Stimulated activated naive CD8-positive, alpha-beta T cell treated with anti-CD3 and anti-CD28 coated beads, Interleukin-15, Interleukin-2, amounts not matched to agents 100 ng/mL and 50 ng/mL, for 24 hours (primary cell): ENCODE measurements at regions not wholly inside any gene's neighbourhood (a gene's known extent, or its start where the extent isn't known, plus 50 kb on each side); places are given as distances from the start of the nearest gene placed in this dataset.

Source experiments
- H3K27ac Mint-ChIP-seq: one replicate; pipeline ENCODE4 v1.8.0; 2021; ENCODE audit warnings: mild to moderate bottlenecking, mixed read lengths
- H3K27me3 Mint-ChIP-seq: one replicate; pipeline ENCODE4 v1.8.0; 2021; ENCODE audit warnings: mixed read lengths
- H3K36me3 Mint-ChIP-seq: one replicate; pipeline ENCODE4 v1.8.0; 2021; ENCODE audit warnings: low read depth, mixed read lengths
- H3K4me1 Mint-ChIP-seq: one replicate; pipeline ENCODE4 v1.8.0; 2021; ENCODE audit warnings: low read depth, mixed read lengths
- H3K4me3 Mint-ChIP-seq: one replicate; pipeline ENCODE4 v1.8.0; 2021; ENCODE audit warnings: mild to moderate bottlenecking, mixed read lengths
- H3K9me3 Mint-ChIP-seq: one replicate; pipeline ENCODE4 v1.8.0; 2021; ENCODE audit warnings: mixed read lengths

GRCh38 chr1:30323352-30323751, 400.0 kb downstream of the MATN1 start:
- no peaks in the 10 kb centered on the region for H3K4me1 Mint-ChIP-seq
- H3K27me3 Mint-ChIP-seq = peaks cover 16% of the 10 kb centered on the region
- no peaks in the 10 kb centered on the region for H3K36me3 Mint-ChIP-seq
- no peak overlapping the region for H3K27ac Mint-ChIP-seq
- no peaks in the 10 kb centered on the region for H3K9me3 Mint-ChIP-seq
- H3K4me3 Mint-ChIP-seq = no peak overlapping the region

GRCh38 chr1:30322859-30323257, 400.5 kb downstream of the MATN1 start:
- Mint-ChIP-seq H3K36me3 (no peaks in the 10 kb centered on the region), H3K27ac (no peak overlapping the region), H3K27me3 (peaks cover 17% of the 10 kb centered on the region), H3K9me3 (no peaks in the 10 kb centered on the region), H3K4me1 (no peaks in the 10 kb centered on the region), H3K4me3 (no peak overlapping the region)

GRCh38 chr1:30321996-30322858, 401.2 kb downstream of the MATN1 start:
- no peaks in the 10 kb centered on the region for H3K9me3 Mint-ChIP-seq
- no peak overlapping the region for H3K4me3 Mint-ChIP-seq

GRCh38 chr1:30321246-30321910, 402.0 kb downstream of the MATN1 start:
- Mint-ChIP-seq H3K27ac (no peak overlapping the region), H3K27me3 (peaks cover 21% of the 10 kb centered on the region), H3K36me3 (no peaks in the 10 kb centered on the region), H3K4me3 (no peak overlapping the region), H3K4me1 (no peaks in the 10 kb centered on the region), H3K9me3 (no peaks in the 10 kb centered on the region)

More at GRCh38 chr1:30321996-30322858, 401.2 kb downstream of the MATN1 start:
- no peaks in the 10 kb centered on the region for H3K36me3 Mint-ChIP-seq
- no peaks in the 10 kb centered on the region for H3K4me1 Mint-ChIP-seq
- no peak overlapping the region for H3K27ac Mint-ChIP-seq
- H3K27me3 Mint-ChIP-seq = peaks cover 21% of the 10 kb centered on the region

- Mint-ChIP-seq H3K4me1 (no peaks in the 10 kb centered on the region), H3K36me3 (no peaks in the 10 kb centered on the region), H3K27me3 (peaks cover 21% of the 10 kb centered on the region), H3K4me3 (no peak overlapping the region), H3K27ac (no peak overlapping the region), H3K9me3 (no peaks in the 10 kb centered on the region)
Observed at GRCh38 chr1:30320581-30320890, 402.8 kb downstream of the MATN1 start.

- Mint-ChIP-seq H3K4me3 (no peak overlapping the region), H3K4me1 (no peaks in the 10 kb centered on the region), H3K9me3 (no peaks in the 10 kb centered on the region), H3K27me3 (peaks cover 21% of the 10 kb centered on the region), H3K27ac (no peak overlapping the region), H3K36me3 (no peaks in the 10 kb centered on the region)
Observed at GRCh38 chr1:30319765-30320580, 403.4 kb downstream of the MATN1 start.

GRCh38 chr1:30318864-30319718, 404.3 kb downstream of the MATN1 start:
- H3K4me1 Mint-ChIP-seq = no peaks in the 10 kb centered on the region
- H3K36me3 Mint-ChIP-seq = no peaks in the 10 kb centered on the region
- H3K27me3 Mint-ChIP-seq = peaks cover 21% of the 10 kb centered on the region
- no peak overlapping the region for H3K27ac Mint-ChIP-seq
- H3K9me3 Mint-ChIP-seq = no peaks in the 10 kb centered on the region
- no peak overlapping the region for H3K4me3 Mint-ChIP-seq

- H3K4me1 Mint-ChIP-seq = no peaks in the 10 kb centered on the region
- H3K27ac Mint-ChIP-seq = no peak overlapping the region
- H3K36me3 Mint-ChIP-seq = no peaks in the 10 kb centered on the region
- H3K4me3 Mint-ChIP-seq = no peak overlapping the region
- no peaks in the 10 kb centered on the region for H3K9me3 Mint-ChIP-seq
- peaks cover 21% of the 10 kb centered on the region for H3K27me3 Mint-ChIP-seq
Observed at GRCh38 chr1:30318413-30318812, 405.0 kb downstream of the MATN1 start.

- H3K4me3 Mint-ChIP-seq = no peak overlapping the region
- no peak overlapping the region for H3K27ac Mint-ChIP-seq
- no peaks in the 10 kb centered on the region for H3K36me3 Mint-ChIP-seq
- H3K27me3 Mint-ChIP-seq = peaks cover 16% of the 10 kb centered on the region
- H3K9me3 Mint-ChIP-seq = no peaks in the 10 kb centered on the region
- no peaks in the 10 kb centered on the region for H3K4me1 Mint-ChIP-seq
Observed at GRCh38 chr1:30317921-30318320, 405.5 kb downstream of the MATN1 start.

GRCh38 chr1:30316056-30316455, 407.3 kb downstream of the MATN1 start:
- H3K27ac Mint-ChIP-seq = no peak overlapping the region
- H3K4me3 Mint-ChIP-seq = no peak overlapping the region
- no peaks in the 10 kb centered on the region for H3K9me3 Mint-ChIP-seq
- H3K36me3 Mint-ChIP-seq = no peaks in the 10 kb centered on the region
- H3K27me3 Mint-ChIP-seq = peaks cover 15% of the 10 kb centered on the region
- H3K4me1 Mint-ChIP-seq = no peaks in the 10 kb centered on the region

GRCh38 chr1:30315185-30315960, 408.0 kb downstream of the MATN1 start:
- Mint-ChIP-seq H3K36me3 (no peaks in the 10 kb centered on the region), H3K27ac (no peak overlapping the region), H3K4me1 (no peaks in the 10 kb centered on the region), H3K27me3 (peaks cover 16% of the 10 kb centered on the region), H3K9me3 (no peaks in the 10 kb centered on the region), H3K4me3 (no peak overlapping the region)

- H3K4me3 Mint-ChIP-seq = no peak overlapping the region
- no peaks in the 10 kb centered on the region for H3K36me3 Mint-ChIP-seq
- H3K9me3 Mint-ChIP-seq = no peaks in the 10 kb centered on the region
- H3K27ac Mint-ChIP-seq = no peak overlapping the region
- no peaks in the 10 kb centered on the region for H3K4me1 Mint-ChIP-seq
- peaks cover 14% of the 10 kb centered on the region for H3K27me3 Mint-ChIP-seq
Observed at GRCh38 chr1:30314591-30314990, 408.8 kb downstream of the MATN1 start.

- H3K9me3 Mint-ChIP-seq = no peaks in the 10 kb centered on the region
- H3K4me1 Mint-ChIP-seq = no peaks in the 10 kb centered on the region
- peaks cover 16% of the 10 kb centered on the region for H3K27me3 Mint-ChIP-seq
Observed at GRCh38 chr1:30313584-30313983, 409.8 kb downstream of the MATN1 start.

GRCh38 chr1:30313176-30313575, 410.2 kb downstream of the MATN1 start:
- H3K27me3 Mint-ChIP-seq = peaks cover 20% of the 10 kb centered on the region
- H3K4me1 Mint-ChIP-seq = no peaks in the 10 kb centered on the region
- no peak overlapping the region for H3K27ac Mint-ChIP-seq
- H3K36me3 Mint-ChIP-seq = no peaks in the 10 kb centered on the region
- no peak overlapping the region for H3K4me3 Mint-ChIP-seq
- H3K9me3 Mint-ChIP-seq = no peaks in the 10 kb centered on the region

More at GRCh38 chr1:30313584-30313983, 409.8 kb downstream of the MATN1 start:
- Mint-ChIP-seq H3K4me3 (no peak overlapping the region), H3K27ac (no peak overlapping the region), H3K36me3 (no peaks in the 10 kb centered on the region)
